Rectal smooth muscle tissue (tissue), 1 donor: ENCODE measurements at regions not wholly inside any gene's neighbourhood (a gene's known extent, or its start where the extent isn't known, plus 50 kb on each side); places are given as distances from the start of the nearest gene placed in this dataset.
A peak's percentile ranks its signal among the peaks of the same experiment; 100 is the strongest.
"Not testable (repeated sequence)": the region's sequence is repeated elsewhere in the genome, so short reads cannot be mapped to it uniquely, and the experiment has no call there.

Experiments used
- H3K27ac ChIP-seq: one replicate; pipeline ENCODE4 v1.7.0; 2013; ENCODE audit warnings: low read depth, low read length, inconsistent platforms
- H3K27me3 ChIP-seq: one replicate; pipeline ENCODE4 v1.7.0; 2013; ENCODE audit warnings: low read length; ENCODE audit not compliant: control insufficient read depth, insufficient read depth
- H3K36me3 ChIP-seq: one replicate; pipeline ENCODE4 v1.7.0; 2013; ENCODE audit warnings: low read length; ENCODE audit not compliant: control insufficient read depth, insufficient read depth
- H3K4me1 ChIP-seq: one replicate; pipeline ENCODE4 v1.7.0; 2013; ENCODE audit warnings: low read length; ENCODE audit not compliant: control insufficient read depth, insufficient read depth
- H3K4me3 ChIP-seq: one replicate; pipeline ENCODE4 v1.7.0; 2013; ENCODE audit warnings: low read length
- H3K9ac ChIP-seq: one replicate; pipeline ENCODE4 v1.7.0; 2013; ENCODE audit warnings: low read length

DNA sequence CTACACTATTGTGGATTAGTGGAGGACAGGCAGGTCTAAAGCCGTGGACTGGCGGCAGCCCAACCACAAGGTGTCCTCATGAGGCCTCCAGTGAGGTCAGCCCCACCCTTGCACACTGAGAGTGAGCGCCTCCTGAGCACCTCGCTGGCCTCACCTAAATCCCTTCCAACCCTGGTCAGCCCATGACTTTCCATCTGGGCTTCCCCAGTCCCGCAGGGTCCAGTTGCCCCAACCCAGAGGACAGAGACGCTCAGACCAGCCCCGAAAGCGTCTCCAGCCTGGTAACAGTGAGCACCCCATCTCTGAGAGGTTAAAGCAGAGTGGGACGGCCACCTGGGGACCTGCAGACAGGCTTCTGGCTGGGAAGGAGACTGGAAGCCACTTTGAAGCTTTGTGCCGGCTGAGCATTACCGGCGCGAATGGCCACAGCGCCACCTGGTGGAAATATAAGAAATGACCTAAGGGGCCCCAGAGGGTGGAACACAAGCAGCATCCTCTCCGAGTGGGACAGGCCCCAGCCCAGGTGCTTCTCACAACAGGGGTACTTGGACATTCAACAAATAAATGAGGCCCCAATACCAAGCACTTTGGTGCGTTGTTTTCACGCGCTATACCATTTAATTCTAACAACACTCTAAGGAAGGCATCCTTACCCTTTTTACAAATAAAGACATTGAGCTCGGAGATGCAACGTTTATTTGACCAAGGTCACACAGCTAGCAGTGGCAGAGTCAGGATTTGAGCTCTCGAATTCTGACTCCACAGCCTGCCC, 65.7 kb upstream of the TOP1 start:
- Histone ChIP-seq H3K27ac (no peak overlapping the region), H3K4me3 (no peak overlapping the region), H3K4me1 (no peaks in the 10 kb centered on the region), H3K36me3 (no peaks in the 10 kb centered on the region), H3K9ac (no peak overlapping the region), H3K27me3 (no peaks in the 10 kb centered on the region)

DNA sequence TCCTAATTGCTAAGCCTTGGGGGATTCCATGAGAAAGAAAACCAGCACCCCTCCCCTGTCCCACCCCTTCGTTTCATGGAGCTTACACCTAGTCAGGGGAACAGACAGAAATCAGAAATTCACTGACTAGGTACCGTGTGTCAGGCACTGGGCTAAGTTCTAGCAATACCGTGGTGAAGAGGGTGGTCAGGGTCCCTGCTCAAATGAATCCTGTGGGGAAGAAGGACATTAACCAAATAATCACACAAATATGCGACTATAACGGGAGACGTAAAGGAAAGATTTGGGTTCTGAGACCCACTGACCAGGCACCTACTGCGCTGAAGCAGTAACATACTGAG, 65.1 kb upstream of the TOP1 start:
- no peak overlapping the region for H3K9ac ChIP-seq
- H3K27ac ChIP-seq = no peak overlapping the region
- H3K36me3 ChIP-seq = no peaks in the 10 kb centered on the region
- no peak overlapping the region for H3K4me3 ChIP-seq
- H3K27me3 ChIP-seq = no peaks in the 10 kb centered on the region
- no peaks in the 10 kb centered on the region for H3K4me1 ChIP-seq

DNA sequence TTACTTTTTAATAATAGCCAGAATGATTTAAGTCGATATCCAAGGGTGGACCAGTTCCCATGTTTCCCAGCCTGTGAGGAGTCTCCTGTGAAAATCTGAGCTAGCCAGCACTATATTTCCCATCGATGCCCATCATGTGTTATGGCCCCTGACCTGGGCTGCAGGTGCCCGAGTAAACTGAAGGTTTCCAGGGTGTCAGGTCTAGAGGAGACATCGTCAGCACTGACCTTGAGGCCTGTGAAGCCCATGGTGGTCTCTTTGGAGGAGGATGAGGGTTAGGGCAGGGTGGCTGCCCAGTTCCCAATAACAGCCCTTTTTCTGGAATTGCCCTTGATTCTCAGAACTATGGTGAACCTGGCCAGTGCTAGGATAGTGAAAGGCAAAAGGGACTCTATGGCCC, 63.0 kb upstream of the TOP1 start:
- Histone ChIP-seq H3K27me3 (no peaks in the 10 kb centered on the region), H3K4me1 (no peaks in the 10 kb centered on the region), H3K36me3 (no peaks in the 10 kb centered on the region), H3K9ac (no peak overlapping the region), H3K4me3 (no peak overlapping the region), H3K27ac (no peak overlapping the region)

DNA sequence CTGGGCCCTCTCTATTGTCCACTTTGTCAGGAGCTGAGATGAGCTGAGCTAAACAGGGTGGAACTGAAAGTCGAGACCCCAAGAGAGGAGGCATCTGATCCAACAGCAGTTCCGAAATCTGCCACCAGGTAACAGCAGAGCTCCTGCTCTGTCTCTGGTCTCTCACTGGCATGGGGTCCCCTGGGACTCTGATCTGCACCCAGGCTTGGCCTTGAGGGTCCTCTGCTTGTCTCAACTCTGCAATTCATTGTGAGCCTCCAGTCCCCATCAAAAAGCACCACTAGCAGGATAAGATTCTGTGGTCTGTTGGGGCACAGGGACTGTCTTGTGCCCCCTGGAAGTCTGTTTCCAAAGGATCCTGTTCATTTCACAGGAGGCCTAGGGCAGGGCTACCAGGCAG, 62.5 kb upstream of the TOP1 start:
- Histone ChIP-seq H3K4me3 (no peak overlapping the region), H3K27me3 (no peaks in the 10 kb centered on the region), H3K27ac (no peak overlapping the region), H3K9ac (no peak overlapping the region), H3K4me1 (no peaks in the 10 kb centered on the region), H3K36me3 (no peaks in the 10 kb centered on the region)

DNA sequence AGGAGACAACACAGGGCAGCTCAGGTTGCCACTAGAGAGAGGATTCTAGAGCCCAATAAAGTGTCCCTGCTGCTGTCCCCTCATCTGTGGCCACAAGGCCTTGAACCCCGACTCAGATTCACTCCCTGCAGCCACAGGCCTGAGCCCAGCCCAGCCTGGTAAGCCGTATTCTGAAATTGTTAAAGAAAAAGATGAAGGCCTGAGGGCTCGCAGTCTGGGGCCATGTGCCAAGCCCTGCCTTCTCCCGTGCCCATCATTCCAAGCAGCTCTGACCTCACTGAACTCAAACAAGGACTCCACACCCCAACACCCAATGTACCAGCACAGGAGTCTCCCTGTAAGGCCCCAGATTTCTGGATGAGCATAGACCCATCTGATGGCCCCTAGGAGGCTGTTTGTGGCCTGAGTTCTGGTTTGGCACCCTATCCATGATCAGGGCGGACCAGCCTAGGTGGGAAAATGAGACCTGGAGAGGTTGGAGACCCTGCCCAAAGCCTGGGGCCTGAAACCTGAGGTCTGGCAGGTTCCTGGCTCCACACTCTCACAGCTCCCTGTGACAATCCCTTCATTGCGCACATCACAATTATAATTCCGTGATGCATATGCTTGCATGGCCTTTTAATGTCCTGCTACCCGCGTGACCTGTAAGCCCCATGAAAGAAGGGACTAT, 62.0 kb upstream of the TOP1 start:
- no peaks in the 10 kb centered on the region for H3K36me3 ChIP-seq
- no peaks in the 10 kb centered on the region for H3K4me1 ChIP-seq
- H3K27me3 ChIP-seq = no peaks in the 10 kb centered on the region
- no peak overlapping the region for H3K9ac ChIP-seq
- H3K4me3 ChIP-seq = no peak overlapping the region
- no peak overlapping the region for H3K27ac ChIP-seq

DNA sequence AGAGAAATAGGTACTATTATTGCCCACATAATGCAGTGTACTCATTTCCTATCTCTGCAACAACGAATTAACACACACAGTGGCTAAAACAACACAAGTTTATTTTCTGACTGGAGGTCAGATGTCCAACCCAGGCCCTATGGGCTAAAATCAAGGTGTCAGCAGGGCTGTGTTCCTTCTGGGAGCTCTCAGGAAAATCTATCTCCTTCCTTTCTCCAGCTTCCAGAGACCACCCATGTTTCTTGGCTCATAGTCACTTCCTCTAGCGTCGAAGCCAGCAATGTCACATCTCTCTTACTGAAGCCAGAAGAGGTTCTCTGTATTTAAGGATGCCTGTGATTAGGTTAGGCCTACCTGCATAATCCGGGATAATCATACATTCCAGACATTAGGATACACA, 60.9 kb upstream of the TOP1 start:
- H3K9ac ChIP-seq = no peak overlapping the region

DNA sequence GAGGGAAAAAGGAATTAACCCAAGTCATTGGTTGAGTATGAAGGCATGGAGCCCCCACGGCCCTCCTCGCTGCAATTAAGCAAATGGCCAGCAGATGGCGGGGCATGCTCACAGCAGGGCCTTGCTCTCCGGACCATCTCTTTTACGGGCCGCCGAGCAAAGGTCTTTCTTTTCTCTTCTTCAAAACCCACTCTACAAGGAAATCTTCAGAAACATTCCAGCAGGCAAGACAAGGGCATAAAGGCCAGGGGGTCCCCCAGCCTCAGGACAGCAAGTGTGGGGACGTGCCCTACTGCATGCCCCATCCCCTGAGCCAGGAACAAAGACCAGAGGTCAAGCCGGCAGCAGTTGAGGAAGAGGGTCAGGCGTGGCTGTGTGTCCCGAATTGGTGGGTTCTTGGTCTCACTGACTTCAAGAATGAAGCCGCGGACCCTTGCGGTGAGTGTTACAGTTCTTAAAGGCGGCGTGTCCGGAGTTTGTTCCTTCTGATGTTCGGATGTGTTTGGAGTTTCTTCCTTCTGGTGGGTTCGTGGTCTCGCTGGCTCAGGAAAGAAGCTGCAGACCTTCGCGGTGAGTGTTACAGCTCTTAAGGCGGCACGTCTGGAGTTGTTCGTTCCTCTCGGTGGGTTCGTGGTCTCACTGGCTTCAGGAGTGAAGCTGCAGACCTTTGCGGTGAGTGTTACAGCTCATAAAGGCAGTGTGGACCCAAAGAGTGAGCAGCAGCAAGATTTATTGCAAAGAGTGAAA, 59.6 kb upstream of the TOP1 start:
- H3K36me3 ChIP-seq, H3K4me1 ChIP-seq, H3K27me3 ChIP-seq, H3K27ac ChIP-seq: not testable (repeated sequence)
- peak overlapping the region; percentile 77 for H3K4me3 ChIP-seq
- peak overlapping the region; percentile 24 for H3K9ac ChIP-seq

More for the DNA sequence above, 60.9 kb upstream of the TOP1 start:
- Histone ChIP-seq H3K36me3 (no peaks in the 10 kb centered on the region), H3K27ac (no peak overlapping the region), H3K4me3 (no peak overlapping the region), H3K4me1 (no peaks in the 10 kb centered on the region), H3K27me3 (no peaks in the 10 kb centered on the region)

DNA sequence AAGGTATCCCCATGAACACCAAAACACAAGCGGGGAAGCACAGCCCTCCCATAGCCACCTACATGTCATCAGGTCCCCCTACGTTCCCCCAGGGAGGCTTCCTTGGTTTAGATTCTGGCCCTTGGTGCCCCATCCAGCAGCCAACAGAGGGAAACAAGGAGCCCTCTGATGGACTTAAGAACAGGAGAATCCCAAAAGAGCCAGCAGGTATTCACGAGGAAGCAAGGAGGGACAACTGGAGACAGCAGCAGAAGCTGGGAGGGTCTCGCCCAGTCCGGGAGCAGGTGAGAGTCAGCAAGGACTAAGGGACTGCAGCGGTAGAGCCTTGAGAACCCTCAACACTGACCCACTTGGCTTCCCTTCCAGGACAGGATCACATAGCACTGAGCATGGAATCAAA, 58.4 kb upstream of the TOP1 start:
- no peak overlapping the region for H3K27ac ChIP-seq
- no peak overlapping the region for H3K4me3 ChIP-seq
- H3K36me3 ChIP-seq = no peaks in the 10 kb centered on the region
- H3K4me1 ChIP-seq = no peaks in the 10 kb centered on the region
- no peaks in the 10 kb centered on the region for H3K27me3 ChIP-seq
- H3K9ac ChIP-seq = no peak overlapping the region

DNA sequence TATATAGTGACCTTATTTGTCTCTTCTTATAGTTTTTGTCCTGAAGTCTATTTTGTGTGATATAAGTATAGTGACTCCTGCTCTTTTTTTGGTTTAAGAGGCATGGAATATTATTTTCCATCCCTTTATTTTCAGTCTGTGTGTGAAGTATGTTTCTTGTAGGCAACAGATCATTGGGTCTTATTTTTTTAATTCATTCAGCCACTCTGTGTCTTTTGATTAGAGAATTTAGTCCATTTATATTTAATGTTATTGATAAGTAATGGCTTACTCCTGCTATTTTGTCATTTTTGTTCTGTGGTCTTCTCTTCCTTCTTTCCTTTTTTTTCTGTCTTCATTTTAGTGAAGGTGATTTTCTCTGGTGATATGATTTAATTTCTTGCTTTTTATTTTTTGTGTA, 51.4 kb upstream of the TOP1 start:
- Histone ChIP-seq H3K4me1 (no peaks in the 10 kb centered on the region), H3K27ac (no peak overlapping the region), H3K36me3 (no peaks in the 10 kb centered on the region), H3K4me3 (no peak overlapping the region), H3K27me3 (no peaks in the 10 kb centered on the region), H3K9ac (no peak overlapping the region)

DNA sequence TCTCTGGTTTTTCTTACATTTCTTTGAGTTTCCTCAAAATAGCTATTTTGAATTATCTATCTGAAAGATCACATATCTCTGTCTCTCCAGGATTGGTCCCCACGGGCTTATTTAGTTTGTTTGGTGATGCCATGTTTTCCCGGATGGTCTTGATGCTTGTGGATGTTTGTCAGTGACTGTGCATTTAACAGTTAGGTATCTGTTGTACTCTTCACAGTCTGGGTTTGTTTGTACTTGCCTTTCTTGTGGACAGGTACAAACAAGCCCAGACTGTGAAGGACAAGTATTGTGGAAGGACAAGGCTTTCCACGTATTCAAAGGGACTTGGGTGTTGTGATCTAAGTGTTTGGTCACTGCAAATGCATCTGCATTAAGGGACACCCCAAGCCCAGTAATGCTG, 49.9 kb upstream of the TOP1 start:
- H3K4me1 ChIP-seq = no peaks in the 10 kb centered on the region
- H3K27ac ChIP-seq = no peak overlapping the region
- no peak overlapping the region for H3K4me3 ChIP-seq
- no peaks in the 10 kb centered on the region for H3K27me3 ChIP-seq
- no peaks in the 10 kb centered on the region for H3K36me3 ChIP-seq
- no peak overlapping the region for H3K9ac ChIP-seq
